Endothelial cell of umbilical vein (primary cell): ENCODE measurements at regions not wholly inside any gene's neighbourhood (a gene's known extent, or its start where the extent isn't known, plus 50 kb on each side); places are given as distances from the start of the nearest gene placed in this dataset.

Experiments used
- CTCF ChIP-seq, 2 donors: IDR thresholded peaks; 1 replicate in 1 of 2; 2 replicates in 1 of 2; pipeline ENCODE4 v1.5.1; 2011; ENCODE audit warnings: low read length in 2 of 2, mild to moderate bottlenecking in 2 of 2, moderate library complexity in 2 of 2, control low read depth in 1 of 2, inconsistent platforms in 1 of 2, low read depth in 1 of 2; ENCODE audit not compliant: insufficient read depth in 1 of 2; ENCODE audit errors: extremely low read depth in 1 of 2
- EZH2 ChIP-seq: IDR thresholded peaks from 2 replicates; pipeline ENCODE4 v1.6.1; 2012; ENCODE audit warnings: borderline replicate concordance, low read depth, mild to moderate bottlenecking, moderate library complexity, low read length, inconsistent platforms; ENCODE audit not compliant: severe bottlenecking
- FOS ChIP-seq: IDR thresholded peaks from 2 replicates; pipeline ENCODE4 v1.6.1; 2011; ENCODE audit warnings: mild to moderate bottlenecking, low read length, moderate library complexity, borderline replicate concordance; ENCODE audit not compliant: insufficient read depth
- MAX ChIP-seq: IDR thresholded peaks from 2 replicates; pipeline ENCODE4 v1.6.1; 2011; ENCODE audit not compliant: insufficient read depth, insufficient read length
- POLR2A ChIP-seq: IDR thresholded peaks from 2 replicates; pipeline ENCODE4 v1.6.1; 2012; ENCODE audit warnings: low read depth, mild to moderate bottlenecking, control low read depth, low read length
- POLR2AphosphoS5 ChIP-seq: IDR thresholded peaks from 2 replicates; pipeline ENCODE4 v1.6.1; 2012; ENCODE audit warnings: low read depth, mild to moderate bottlenecking, control low read depth, low read length, moderate library complexity; ENCODE audit not compliant: insufficient read depth

- TF ChIP-seq CTCF (IDR thresholded peaks at IDR 0.05; ENCODE audit: extremely low read depth in 1 of 2, insufficient read depth in 1 of 2, low read depth in 1 of 2, low read length in 2 of 2): no peak
- TF ChIP-seq POLR2A: no peak
- TF ChIP-seq EZH2: no peak
- TF ChIP-seq POLR2AphosphoS5: no peak
- no peak for TF ChIP-seq MAX
- TF ChIP-seq FOS: no peak
These were observed 345.7 kb downstream of the DYSF start for GRCh38 chr2:71799013-71799575.
